ENCODE measurements at regions not wholly inside any gene's neighbourhood (a gene's known extent, or its start where the extent isn't known, plus 50 kb on each side); places are given as distances from the start of the nearest gene placed in this dataset.

DNA sequence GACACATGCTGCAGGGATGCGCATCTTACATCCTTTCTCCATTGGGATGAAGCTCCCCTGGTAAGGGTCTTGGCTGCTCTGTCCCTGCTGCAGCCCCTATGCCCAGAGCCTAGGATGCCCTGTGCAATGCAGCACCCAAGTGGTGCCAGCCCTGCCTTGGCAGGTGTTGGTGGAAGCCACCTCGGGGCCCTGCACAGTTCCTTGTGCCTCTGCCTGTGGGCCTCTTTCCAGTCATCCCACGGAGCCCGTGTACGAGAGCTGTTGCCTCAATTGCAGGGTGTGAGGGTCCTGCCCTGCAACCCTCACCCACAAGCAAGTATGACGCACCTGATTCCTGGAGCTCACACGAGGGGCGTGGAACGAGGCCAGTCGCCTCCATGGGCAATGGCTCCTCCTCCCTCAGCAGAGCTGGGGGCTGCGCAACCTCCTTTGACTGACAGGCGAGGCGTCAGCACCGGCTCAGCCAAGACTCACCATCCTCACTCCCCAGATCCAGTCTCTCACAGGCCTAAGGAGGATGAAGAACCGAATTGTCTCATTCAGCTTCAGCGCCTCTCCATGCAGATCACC is 719.6 kb downstream of the BRD1 start:
- TF ChIP-seq, protein P1, sequence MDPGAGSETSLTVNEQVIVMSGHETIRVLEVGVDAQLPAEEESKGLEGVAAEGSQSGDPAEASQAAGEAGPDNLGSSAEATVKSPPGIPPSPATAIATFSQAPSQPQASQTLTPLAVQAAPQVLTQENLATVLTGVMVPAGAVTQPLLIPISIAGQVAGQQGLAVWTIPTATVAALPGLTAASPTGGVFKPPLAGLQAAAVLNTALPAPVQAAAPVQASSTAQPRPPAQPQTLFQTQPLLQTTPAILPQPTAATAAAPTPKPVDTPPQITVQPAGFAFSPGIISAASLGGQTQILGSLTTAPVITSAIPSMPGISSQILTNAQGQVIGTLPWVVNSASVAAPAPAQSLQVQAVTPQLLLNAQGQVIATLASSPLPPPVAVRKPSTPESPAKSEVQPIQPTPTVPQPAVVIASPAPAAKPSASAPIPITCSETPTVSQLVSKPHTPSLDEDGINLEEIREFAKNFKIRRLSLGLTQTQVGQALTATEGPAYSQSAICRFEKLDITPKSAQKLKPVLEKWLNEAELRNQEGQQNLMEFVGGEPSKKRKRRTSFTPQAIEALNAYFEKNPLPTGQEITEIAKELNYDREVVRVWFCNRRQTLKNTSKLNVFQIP (CRISPR knock-in tag; IDR thresholded peaks at IDR 0.05; ENCODE audit: borderline replicate concordance, low read depth) = no peak
- no peak for TF ChIP-seq ZNF8 (CRISPR knock-in tag; IDR thresholded peaks at IDR 0.05)
- no peak for TF ChIP-seq TCF4 (CRISPR knock-in tag; IDR thresholded peaks at IDR 0.05; ENCODE audit: borderline replicate concordance)
- TF ChIP-seq, protein P2, sequence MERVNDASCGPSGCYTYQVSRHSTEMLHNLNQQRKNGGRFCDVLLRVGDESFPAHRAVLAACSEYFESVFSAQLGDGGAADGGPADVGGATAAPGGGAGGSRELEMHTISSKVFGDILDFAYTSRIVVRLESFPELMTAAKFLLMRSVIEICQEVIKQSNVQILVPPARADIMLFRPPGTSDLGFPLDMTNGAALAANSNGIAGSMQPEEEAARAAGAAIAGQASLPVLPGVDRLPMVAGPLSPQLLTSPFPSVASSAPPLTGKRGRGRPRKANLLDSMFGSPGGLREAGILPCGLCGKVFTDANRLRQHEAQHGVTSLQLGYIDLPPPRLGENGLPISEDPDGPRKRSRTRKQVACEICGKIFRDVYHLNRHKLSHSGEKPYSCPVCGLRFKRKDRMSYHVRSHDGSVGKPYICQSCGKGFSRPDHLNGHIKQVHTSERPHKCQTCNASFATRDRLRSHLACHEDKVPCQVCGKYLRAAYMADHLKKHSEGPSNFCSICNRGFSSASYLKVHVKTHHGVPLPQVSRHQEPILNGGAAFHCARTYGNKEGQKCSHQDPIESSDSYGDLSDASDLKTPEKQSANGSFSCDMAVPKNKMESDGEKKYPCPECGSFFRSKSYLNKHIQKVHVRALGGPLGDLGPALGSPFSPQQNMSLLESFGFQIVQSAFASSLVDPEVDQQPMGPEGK (CRISPR knock-in tag; IDR thresholded peaks at IDR 0.05; ENCODE audit: borderline replicate concordance) = no peak
- TF ChIP-seq ZFP3 (CRISPR knock-in tag; IDR thresholded peaks at IDR 0.05) = no peak
- no peak for TF ChIP-seq PPARA (CRISPR knock-in tag; IDR thresholded peaks at IDR 0.05; ENCODE audit: borderline replicate concordance)
- TF ChIP-seq RARB (CRISPR knock-in tag; IDR thresholded peaks at IDR 0.05) = no peak
- TF ChIP-seq GLIS3 (CRISPR knock-in tag; IDR thresholded peaks at IDR 0.05) = no peak
- no peak for TF ChIP-seq ESRRG (CRISPR knock-in tag; IDR thresholded peaks at IDR 0.05)
- no peak for TF ChIP-seq CSDC2 (CRISPR knock-in tag; IDR thresholded peaks at IDR 0.05)
- TF ChIP-seq ARNTL (CRISPR knock-in tag; IDR thresholded peaks at IDR 0.05; ENCODE audit: borderline replicate concordance, low read depth) = no peak
- no peak for ATAC-seq

DNA sequence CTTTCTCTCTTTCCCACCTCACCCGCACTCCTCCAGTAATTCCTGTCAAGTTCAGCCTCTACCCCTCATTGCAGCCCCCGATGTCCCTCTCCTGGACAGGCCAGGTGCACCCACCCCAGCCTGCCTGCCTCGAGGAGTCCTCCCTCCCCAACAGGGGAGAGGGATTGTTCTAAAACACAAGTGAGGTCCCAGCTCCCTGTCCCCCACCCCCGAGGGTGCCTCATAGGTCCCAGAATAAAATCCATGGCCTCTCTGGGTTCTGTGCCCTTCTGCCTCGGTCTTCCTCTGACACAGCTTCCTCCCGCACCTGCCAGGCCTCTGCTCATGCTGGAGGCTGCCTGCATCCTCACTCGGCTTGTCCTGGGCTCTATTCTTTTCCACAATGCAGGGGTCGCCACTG is 720.1 kb downstream of the BRD1 start:
- TF ChIP-seq CSDC2 (CRISPR knock-in tag; IDR thresholded peaks at IDR 0.05) (no peak), ZNF8 (CRISPR knock-in tag; IDR thresholded peaks at IDR 0.05) (no peak)
- TF ChIP-seq, protein P3, sequence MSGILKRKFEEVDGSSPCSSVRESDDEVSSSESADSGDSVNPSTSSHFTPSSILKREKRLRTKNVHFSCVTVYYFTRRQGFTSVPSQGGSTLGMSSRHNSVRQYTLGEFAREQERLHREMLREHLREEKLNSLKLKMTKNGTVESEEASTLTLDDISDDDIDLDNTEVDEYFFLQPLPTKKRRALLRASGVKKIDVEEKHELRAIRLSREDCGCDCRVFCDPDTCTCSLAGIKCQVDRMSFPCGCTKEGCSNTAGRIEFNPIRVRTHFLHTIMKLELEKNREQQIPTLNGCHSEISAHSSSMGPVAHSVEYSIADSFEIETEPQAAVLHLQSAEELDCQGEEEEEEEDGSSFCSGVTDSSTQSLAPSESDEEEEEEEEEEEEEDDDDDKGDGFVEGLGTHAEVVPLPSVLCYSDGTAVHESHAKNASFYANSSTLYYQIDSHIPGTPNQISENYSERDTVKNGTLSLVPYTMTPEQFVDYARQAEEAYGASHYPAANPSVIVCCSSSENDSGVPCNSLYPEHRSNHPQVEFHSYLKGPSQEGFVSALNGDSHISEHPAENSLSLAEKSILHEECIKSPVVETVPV (CRISPR knock-in tag; IDR thresholded peaks at IDR 0.05) = no peak
- TF ChIP-seq, protein P4, sequence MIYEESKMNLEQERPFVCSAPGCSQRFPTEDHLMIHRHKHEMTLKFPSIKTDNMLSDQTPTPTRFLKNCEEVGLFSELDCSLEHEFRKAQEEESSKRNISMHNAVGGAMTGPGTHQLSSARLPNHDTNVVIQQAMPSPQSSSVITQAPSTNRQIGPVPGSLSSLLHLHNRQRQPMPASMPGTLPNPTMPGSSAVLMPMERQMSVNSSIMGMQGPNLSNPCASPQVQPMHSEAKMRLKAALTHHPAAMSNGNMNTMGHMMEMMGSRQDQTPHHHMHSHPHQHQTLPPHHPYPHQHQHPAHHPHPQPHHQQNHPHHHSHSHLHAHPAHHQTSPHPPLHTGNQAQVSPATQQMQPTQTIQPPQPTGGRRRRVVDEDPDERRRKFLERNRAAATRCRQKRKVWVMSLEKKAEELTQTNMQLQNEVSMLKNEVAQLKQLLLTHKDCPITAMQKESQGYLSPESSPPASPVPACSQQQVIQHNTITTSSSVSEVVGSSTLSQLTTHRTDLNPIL (CRISPR knock-in tag; IDR thresholded peaks at IDR 0.05; ENCODE audit: low read depth) = no peak
- no peak for ATAC-seq

DNA sequence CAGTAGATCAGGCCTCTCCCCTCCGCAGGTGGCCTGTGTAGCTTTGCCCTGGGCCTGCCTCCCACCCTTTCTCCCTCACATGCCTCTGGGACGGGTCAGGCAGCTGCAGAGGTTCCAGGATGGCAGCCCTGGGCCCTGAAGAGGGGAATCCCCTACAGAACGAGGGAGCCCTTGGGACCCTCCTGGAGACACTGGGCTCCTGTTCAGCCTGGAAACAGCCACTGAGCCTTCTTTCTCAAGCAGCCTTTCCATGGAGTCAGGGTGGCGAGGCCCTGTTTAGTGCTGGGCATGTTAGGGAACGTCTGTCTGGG is 720.9 kb downstream of the BRD1 start:
- TF ChIP-seq ISL1 (CRISPR knock-in tag; IDR thresholded peaks at IDR 0.05) (no peak), GLIS3 (CRISPR knock-in tag; IDR thresholded peaks at IDR 0.05) (no peak)
- ATAC-seq = no peak

DNA sequence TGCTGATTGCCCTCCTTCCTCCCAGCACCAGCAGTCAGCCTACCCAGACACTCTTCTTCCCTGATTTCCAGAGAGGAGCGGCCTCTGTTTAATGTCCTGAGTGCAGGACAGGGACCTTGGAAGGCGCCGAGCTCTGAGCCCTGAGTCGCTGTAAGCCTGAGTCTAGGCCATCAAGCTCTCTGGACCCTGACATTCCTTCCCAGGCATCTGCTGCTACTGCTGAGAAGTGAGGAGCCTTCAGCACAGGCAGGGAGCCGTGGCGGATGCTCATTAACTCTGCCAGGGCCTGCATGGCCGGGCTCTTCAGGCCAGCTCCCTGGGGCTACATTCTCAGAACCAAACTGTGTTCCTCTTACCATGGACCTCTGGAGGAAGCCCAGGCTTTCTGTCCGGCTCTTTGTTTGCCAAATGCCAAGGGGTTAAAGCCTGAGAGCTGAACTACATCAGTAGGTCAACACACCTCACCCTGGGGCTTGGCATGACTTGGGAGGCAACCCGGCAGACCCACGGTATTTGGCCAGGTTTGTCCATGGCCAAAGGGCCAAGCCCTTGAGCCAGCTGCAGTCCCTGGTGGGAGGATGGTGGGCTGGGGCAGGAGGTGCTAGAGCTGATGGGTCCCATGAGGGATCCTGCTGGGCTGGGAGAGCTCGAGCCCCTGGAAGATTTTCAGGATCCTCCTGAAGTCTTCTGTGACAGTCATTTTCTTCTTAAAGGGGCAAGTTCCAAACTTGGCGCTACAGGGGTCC is 721.4 kb downstream of the BRD1 start:
- TF ChIP-seq SNAI2 (CRISPR knock-in tag; IDR thresholded peaks at IDR 0.05) (no peak), ZNF70 (CRISPR knock-in tag; IDR thresholded peaks at IDR 0.05) (no peak), ESRRG (CRISPR knock-in tag; IDR thresholded peaks at IDR 0.05) (no peak), CSDC2 (CRISPR knock-in tag; IDR thresholded peaks at IDR 0.05) (no peak), ZNF8 (CRISPR knock-in tag; IDR thresholded peaks at IDR 0.05) (no peak), BACH2 (CRISPR knock-in tag; IDR thresholded peaks at IDR 0.05; ENCODE audit: borderline replicate concordance) (no peak), RARB (CRISPR knock-in tag; IDR thresholded peaks at IDR 0.05) (no peak), ZNF565 (CRISPR knock-in tag; conservative IDR thresholded peaks at IDR 0.05; ENCODE audit: low read depth) (no peak), ARNTL (CRISPR knock-in tag; IDR thresholded peaks at IDR 0.05; ENCODE audit: borderline replicate concordance, low read depth) (no peak), GLIS3 (CRISPR knock-in tag; IDR thresholded peaks at IDR 0.05) (no peak)
- TF ChIP-seq, protein P1 (CRISPR knock-in tag; IDR thresholded peaks at IDR 0.05; ENCODE audit: borderline replicate concordance, low read depth) = no peak
- TF ChIP-seq, protein P5, sequence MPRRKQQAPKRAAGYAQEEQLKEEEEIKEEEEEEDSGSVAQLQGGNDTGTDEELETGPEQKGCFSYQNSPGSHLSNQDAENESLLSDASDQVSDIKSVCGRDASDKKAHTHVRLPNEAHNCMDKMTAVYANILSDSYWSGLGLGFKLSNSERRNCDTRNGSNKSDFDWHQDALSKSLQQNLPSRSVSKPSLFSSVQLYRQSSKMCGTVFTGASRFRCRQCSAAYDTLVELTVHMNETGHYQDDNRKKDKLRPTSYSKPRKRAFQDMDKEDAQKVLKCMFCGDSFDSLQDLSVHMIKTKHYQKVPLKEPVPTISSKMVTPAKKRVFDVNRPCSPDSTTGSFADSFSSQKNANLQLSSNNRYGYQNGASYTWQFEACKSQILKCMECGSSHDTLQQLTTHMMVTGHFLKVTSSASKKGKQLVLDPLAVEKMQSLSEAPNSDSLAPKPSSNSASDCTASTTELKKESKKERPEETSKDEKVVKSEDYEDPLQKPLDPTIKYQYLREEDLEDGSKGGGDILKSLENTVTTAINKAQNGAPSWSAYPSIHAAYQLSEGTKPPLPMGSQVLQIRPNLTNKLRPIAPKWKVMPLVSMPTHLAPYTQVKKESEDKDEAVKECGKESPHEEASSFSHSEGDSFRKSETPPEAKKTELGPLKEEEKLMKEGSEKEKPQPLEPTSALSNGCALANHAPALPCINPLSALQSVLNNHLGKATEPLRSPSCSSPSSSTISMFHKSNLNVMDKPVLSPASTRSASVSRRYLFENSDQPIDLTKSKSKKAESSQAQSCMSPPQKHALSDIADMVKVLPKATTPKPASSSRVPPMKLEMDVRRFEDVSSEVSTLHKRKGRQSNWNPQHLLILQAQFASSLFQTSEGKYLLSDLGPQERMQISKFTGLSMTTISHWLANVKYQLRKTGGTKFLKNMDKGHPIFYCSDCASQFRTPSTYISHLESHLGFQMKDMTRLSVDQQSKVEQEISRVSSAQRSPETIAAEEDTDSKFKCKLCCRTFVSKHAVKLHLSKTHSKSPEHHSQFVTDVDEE (CRISPR knock-in tag; IDR thresholded peaks at IDR 0.05) = no peak
- ATAC-seq = no peak

Measured in SK-N-SH treated with all-trans-retinoic acid at 6 μM for 48 hours (cell line).